Tibial nerve (tissue), 4 donors: ENCODE measurements at regions not wholly inside any gene's neighbourhood (a gene's known extent, or its start where the extent isn't known, plus 50 kb on each side); places are given as distances from the start of the nearest gene placed in this dataset.

Experiments
- DNase-seq, 2 donors: peaks; one replicate each; pipeline ENCODE4 v3.0.0-alpha.2; 2019; ENCODE audit warnings: low spot score in 2 of 2
- H3K27ac ChIP-seq, 4 donors: fragments of 200-600 bp; sonication (generic) in 3 of 4; one replicate each; pipeline ENCODE4 v1.5.1; 2017 to 2019; ENCODE audit warnings: mild to moderate bottlenecking in 1 of 4
- H3K27me3 ChIP-seq, 2 donors: fragments of 200-600 bp; sonication (generic) in 1 of 2; one replicate each; pipeline versions ENCODE4 v1.5.1 to v1.6.0; 2017 to 2019
- H3K36me3 ChIP-seq, 3 donors: fragments of 200-600 bp; sonication (generic); one replicate each; pipeline ENCODE4 v1.5.1; 2018 to 2019
- H3K4me1 ChIP-seq, 4 donors: fragments of 200-600 bp; sonication (generic) in 3 of 4; one replicate each; pipeline ENCODE4 v1.5.1; 2017 to 2019
- H3K4me3 ChIP-seq, 4 donors: fragments of 200-600 bp; sonication (generic) in 3 of 4; one replicate each; pipeline ENCODE4 v1.5.1; 2017 to 2019; ENCODE audit warnings: mild to moderate bottlenecking in 1 of 4, moderate library complexity in 1 of 4
- H3K9me3 ChIP-seq, 4 donors: fragments of 200-600 bp; sonication (generic) in 3 of 4; one replicate each; pipeline ENCODE4 v1.5.1; 2017 to 2019
- EP300 ChIP-seq, 2 donors: sonication (generic); formaldehyde crosslinking; IDR thresholded peaks; one replicate each; pipeline ENCODE4 v1.6.1; 2017; ENCODE audit warnings: antibody characterized with exemption in 2 of 2, mild to moderate bottlenecking in 1 of 2
- POLR2A ChIP-seq, 2 donors: fragments of 450-650 bp; IDR thresholded peaks; one replicate each; pipeline ENCODE4 v1.6.1; 2017; ENCODE audit warnings: antibody characterized with exemption in 2 of 2, mild to moderate bottlenecking in 2 of 2, moderate library complexity in 2 of 2
- WGBS, 2 donors: methylation state at CpG; one replicate each; pipeline ENCODE4 v1.1.5; 2018; 5-methylcytosine and 5-hydroxymethylcytosine counted together
- TF ChIP-seq, protein P1 (sequence below), 5 experiments: fragments of 200-600 bp in 3 of 5; fragments of 450-650 bp in 2 of 5; sonication (generic) in 3 of 5; IDR thresholded peaks; one replicate each; pipeline ENCODE4 v1.5.1; 2016 to 2019; ENCODE audit warnings: antibody characterized with exemption in 5 of 5, mild to moderate bottlenecking in 3 of 5, moderate library complexity in 2 of 5

DNA sequence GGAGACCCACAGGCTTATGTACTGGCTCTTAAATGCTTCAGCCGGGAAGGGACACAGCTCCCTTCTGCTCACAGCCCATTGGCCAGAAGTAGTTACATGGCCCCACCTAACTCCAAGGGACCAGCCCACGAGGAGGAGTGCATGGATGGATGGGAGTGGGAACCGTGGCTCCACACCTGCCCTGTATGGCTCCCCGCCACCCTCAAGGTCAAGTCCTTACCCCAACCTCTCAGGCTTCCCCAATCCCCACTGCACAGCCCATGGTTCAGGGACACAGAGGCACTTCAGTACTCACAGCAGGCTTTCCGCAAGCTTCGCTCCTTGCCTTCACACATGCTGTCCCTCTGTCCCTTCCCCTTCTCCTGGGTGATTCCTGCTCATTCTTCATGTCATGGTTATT is 137.9 kb upstream of the KCNG1 start:
- 57 to 81% methylated on average over 6 of the region's 6 CpGs for WGBS, 2 donors

DNA sequence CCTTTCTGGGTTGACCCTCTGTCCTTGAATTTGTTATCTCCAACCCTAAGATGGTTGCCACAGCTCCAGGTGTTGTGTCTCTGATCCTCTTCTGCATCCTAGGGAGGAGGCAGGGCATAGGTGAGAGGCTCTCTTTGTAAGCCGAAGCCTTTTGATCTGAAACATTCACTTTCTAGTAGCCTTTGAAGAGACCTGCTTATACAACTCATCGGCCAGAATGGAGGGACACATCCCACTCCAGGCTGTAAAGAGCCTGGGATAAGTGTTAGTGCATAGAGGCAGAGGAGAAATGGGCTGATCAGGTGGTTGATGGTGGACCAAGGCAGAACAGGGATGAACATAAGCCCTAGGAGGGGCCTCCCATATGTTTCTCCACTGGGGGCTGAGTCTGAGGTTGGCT is 137.1 kb upstream of the KCNG1 start:
- Histone ChIP-seq H3K27ac (no peak overlapping the region), H3K4me1 (peaks cover 0 to 9% (median 0%) of the 10 kb centered on the region in 4 donors), H3K9me3 (no peaks in the 10 kb centered on the region), H3K36me3 (no peaks in the 10 kb centered on the region), H3K4me3 (no peak overlapping the region), H3K27me3 (no peaks in the 10 kb centered on the region)
- no peak for DNase-seq
- TF ChIP-seq POLR2A (IDR thresholded peaks at IDR 0.05) (no peak), EP300 (IDR thresholded peaks at IDR 0.05) (no peak)
- TF ChIP-seq, protein P1, sequence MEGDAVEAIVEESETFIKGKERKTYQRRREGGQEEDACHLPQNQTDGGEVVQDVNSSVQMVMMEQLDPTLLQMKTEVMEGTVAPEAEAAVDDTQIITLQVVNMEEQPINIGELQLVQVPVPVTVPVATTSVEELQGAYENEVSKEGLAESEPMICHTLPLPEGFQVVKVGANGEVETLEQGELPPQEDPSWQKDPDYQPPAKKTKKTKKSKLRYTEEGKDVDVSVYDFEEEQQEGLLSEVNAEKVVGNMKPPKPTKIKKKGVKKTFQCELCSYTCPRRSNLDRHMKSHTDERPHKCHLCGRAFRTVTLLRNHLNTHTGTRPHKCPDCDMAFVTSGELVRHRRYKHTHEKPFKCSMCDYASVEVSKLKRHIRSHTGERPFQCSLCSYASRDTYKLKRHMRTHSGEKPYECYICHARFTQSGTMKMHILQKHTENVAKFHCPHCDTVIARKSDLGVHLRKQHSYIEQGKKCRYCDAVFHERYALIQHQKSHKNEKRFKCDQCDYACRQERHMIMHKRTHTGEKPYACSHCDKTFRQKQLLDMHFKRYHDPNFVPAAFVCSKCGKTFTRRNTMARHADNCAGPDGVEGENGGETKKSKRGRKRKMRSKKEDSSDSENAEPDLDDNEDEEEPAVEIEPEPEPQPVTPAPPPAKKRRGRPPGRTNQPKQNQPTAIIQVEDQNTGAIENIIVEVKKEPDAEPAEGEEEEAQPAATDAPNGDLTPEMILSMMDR (IDR thresholded peaks at IDR 0.05): no peak
- WGBS, 2 donors: 51 to 54% methylated on average over 2 of the region's 2 CpGs

More for the DNA sequence above, 137.9 kb upstream of the KCNG1 start:
- Histone ChIP-seq H3K36me3 (no peaks in the 10 kb centered on the region), H3K4me3 (no peak overlapping the region), H3K27me3 (no peaks in the 10 kb centered on the region), H3K4me1 (peaks cover 0 to 9% (median 0%) of the 10 kb centered on the region in 4 donors), H3K27ac (no peak overlapping the region), H3K9me3 (no peaks in the 10 kb centered on the region)
- no peak for TF ChIP-seq EP300 (IDR thresholded peaks at IDR 0.05)
- TF ChIP-seq, protein P1 (IDR thresholded peaks at IDR 0.05): no peak
- no peak for TF ChIP-seq POLR2A (IDR thresholded peaks at IDR 0.05)
- no peak for DNase-seq

DNA sequence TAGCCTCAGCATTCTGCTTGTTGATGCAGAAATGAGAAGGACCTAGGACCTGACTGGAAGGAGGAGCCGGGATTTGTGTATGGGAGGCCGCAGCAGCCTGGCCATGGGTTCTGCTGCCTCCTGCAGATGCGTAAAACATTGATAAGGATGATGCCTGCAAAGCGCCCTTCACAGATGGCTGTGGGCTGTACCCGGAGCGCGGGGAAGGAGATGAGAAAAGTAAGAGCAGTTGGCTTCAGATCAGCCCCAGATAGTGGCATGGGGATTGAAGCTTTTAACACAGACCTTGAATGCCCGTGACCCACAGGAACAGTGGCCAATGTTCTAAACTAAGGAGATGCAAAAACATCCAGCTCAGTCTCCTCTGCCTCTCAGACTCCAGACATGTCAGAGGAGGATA is 136.4 kb upstream of the KCNG1 start:
- Histone ChIP-seq H3K27ac (no peak overlapping the region), H3K9me3 (no peaks in the 10 kb centered on the region), H3K4me1 (peaks cover 0 to 9% (median 0%) of the 10 kb centered on the region in 4 donors), H3K36me3 (no peaks in the 10 kb centered on the region), H3K27me3 (no peaks in the 10 kb centered on the region), H3K4me3 (no peak overlapping the region)
- DNase-seq: no peak
- WGBS, 2 donors: 58 to 79% methylated on average over 8 of the region's 8 CpGs
- TF ChIP-seq EP300 (IDR thresholded peaks at IDR 0.05): no peak
- TF ChIP-seq POLR2A (IDR thresholded peaks at IDR 0.05): no peak
- TF ChIP-seq, protein P1 (IDR thresholded peaks at IDR 0.05): no peak

DNA sequence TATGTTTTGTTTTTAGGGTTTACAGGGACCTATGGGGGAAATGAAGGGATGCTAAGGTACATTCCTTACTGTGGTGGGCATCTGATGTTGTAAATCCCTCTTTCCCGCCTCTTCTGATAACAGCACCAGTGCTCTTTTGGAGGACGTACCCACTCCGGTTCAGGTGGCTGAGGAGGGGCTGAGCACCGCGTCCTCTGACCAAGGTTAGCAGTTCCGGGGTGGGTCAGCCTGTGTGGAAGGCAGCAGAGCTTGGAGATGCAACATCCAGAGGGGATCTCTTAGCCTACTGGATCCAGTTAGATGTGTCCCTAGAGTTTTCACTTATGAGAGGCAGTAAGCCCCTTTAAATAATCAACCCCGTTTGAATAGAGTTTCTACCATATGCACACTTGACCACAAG is 135.3 kb upstream of the KCNG1 start:
- peaks cover 0 to 2% of the 10 kb centered on the region in 2 donors for H3K27me3 ChIP-seq
- no peak for TF ChIP-seq EP300 (IDR thresholded peaks at IDR 0.05)
- TF ChIP-seq POLR2A (IDR thresholded peaks at IDR 0.05): no peak
- TF ChIP-seq, protein P1 (IDR thresholded peaks at IDR 0.05): no peak
- no peaks in the 10 kb centered on the region for H3K9me3 ChIP-seq
- no peak overlapping the region for H3K27ac ChIP-seq
- H3K36me3 ChIP-seq: no peaks in the 10 kb centered on the region
- DNase-seq: no peak
- no peak overlapping the region for H3K4me3 ChIP-seq
- peaks cover 0 to 9% (median 0%) of the 10 kb centered on the region in 4 donors for H3K4me1 ChIP-seq
- WGBS, 2 donors: 80 to 85% methylated on average over 7 of the region's 7 CpGs

DNA sequence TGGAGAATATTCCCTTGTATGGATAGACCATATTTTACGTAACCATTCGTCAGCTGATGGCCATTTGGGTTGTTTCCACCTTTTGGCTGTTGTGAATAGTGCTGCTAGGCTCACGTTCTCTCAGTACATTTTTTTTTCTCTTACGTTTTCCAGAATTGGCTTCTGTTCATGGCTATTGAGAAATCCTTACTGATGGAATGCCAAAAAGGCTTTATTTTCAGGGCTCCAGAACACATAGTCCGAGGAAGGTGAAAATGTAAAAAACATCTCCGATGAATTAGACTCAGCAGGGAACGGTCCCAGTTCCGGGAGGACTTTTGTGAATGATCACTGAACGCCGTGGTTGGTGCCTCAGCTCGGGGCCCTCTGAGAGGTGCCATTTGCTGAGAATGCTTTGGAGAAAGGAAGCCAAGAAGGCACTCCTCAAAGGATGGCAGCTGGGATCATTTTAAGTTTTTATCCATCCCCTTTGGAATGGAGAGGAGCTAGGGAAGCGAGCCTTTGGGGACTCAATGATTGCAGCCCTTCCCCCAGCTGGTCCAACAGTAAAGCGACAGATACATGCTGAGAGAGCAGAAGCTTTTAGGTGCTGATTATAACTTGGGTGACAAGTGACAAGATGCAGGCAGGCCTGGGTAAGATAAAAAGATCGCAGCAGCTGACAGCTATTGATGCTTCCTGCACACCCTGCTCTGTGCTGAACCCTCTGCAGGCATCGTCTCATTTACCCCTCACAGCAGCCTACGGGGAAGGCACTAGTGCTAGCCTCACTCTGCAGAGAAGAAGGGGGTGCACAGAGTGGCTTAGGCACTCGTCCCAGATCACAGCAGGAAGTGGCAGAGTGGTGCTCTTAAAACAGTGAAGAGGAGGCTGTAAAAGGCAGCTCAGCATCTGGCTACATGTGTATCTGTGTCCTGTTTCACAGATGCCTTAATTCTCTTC is 133.4 kb upstream of the KCNG1 start:
- no peaks in the 10 kb centered on the region for H3K36me3 ChIP-seq
- 27 to 40% methylated on average over 17 of the region's 17 CpGs for WGBS, 2 donors
- peak in 1 of 2 donors; percentile 54 for TF ChIP-seq EP300 (IDR thresholded peaks at IDR 0.05)
- TF ChIP-seq POLR2A (IDR thresholded peaks at IDR 0.05): no peak
- H3K4me1 ChIP-seq: peaks cover 0 to 9% (median 0%) of the 10 kb centered on the region in 4 donors
- H3K27ac ChIP-seq: no peak overlapping the region
- no peak overlapping the region for H3K4me3 ChIP-seq
- DNase-seq: peak in 1 of 2 donors; percentile 54
- no peaks in the 10 kb centered on the region for H3K9me3 ChIP-seq
- H3K27me3 ChIP-seq: peaks cover 0 to 6% of the 10 kb centered on the region in 2 donors
